SU-DHL-6 (cell line): ENCODE measurements at regions not wholly inside any gene's neighbourhood (a gene's known extent, or its start where the extent isn't known, plus 50 kb on each side); places are given as distances from the start of the nearest gene placed in this dataset.
"Not testable (repeated sequence)": the region's sequence is repeated elsewhere in the genome, so short reads cannot be mapped to it uniquely, and the experiment has no call there.

Source experiments
- H2AFZ ChIP-seq: fragments of 200-600 bp; sonication (generic); 2 replicates; pipeline ENCODE4 v1.6.1; 2014; ENCODE audit warnings: low read depth, mild to moderate bottlenecking, moderate library complexity, mixed read lengths, antibody characterized with exemption, low read length; ENCODE audit not compliant: severe bottlenecking
- H3F3A ChIP-seq: fragments of 200-600 bp; shearing (Covaris generic); 2 replicates; pipeline ENCODE4 v1.6.0; 2016; ENCODE audit warnings: antibody characterized with exemption, mild to moderate bottlenecking; ENCODE audit not compliant: insufficient read depth
- H3K27ac ChIP-seq: fragments of 200-600 bp; sonication (generic); 2 replicates; pipeline ENCODE4 v1.5.1; 2016; ENCODE audit warnings: low read depth, mild to moderate bottlenecking, low read length, moderate library complexity, mixed read lengths
- H3K27me3 ChIP-seq: fragments of 200-600 bp; sonication (generic), shearing (Covaris generic); 2 replicates; pipeline ENCODE4 v1.6.0; 2014; ENCODE audit warnings: mild to moderate bottlenecking, low read length
- H3K36me3 ChIP-seq: fragments of 200-600 bp; sonication (generic); 2 replicates; pipeline ENCODE4 v1.6.1; 2014; ENCODE audit warnings: mild to moderate bottlenecking, low read length, mixed read lengths
- H3K4me2 ChIP-seq: fragments of 300-600, 200-600 bp; shearing (Covaris generic), sonication (generic); 2 replicates; pipeline ENCODE4 v1.6.0; 2014; ENCODE audit warnings: low read length, low read depth, mild to moderate bottlenecking; ENCODE audit not compliant: poor library complexity, severe bottlenecking
- H3K4me3 ChIP-seq: fragments of 200-600 bp; sonication (generic); 2 replicates; pipeline ENCODE4 v1.5.1; 2014; ENCODE audit warnings: antibody characterized with exemption, low read length, mild to moderate bottlenecking, mixed read lengths; ENCODE audit not compliant: insufficient read depth, poor library complexity, severe bottlenecking
- H3K79me2 ChIP-seq: fragments of 200-600 bp; sonication (generic); 2 replicates; pipeline ENCODE4 v1.6.1; 2014; ENCODE audit warnings: mild to moderate bottlenecking, low read length, moderate library complexity; ENCODE audit not compliant: insufficient read depth
- H3K9ac ChIP-seq: fragments of 200-600 bp; sonication (generic); 2 replicates; pipeline ENCODE4 v1.7.0; 2014; ENCODE audit warnings: mild to moderate bottlenecking, low read length
- H3K9me2 ChIP-seq: fragments of 200-600 bp; sonication (generic); replicated peaks from 2 replicates; pipeline ENCODE4 v1.6.1; 2014; ENCODE audit warnings: low read length; ENCODE audit not compliant: insufficient read depth
- H3K9me3 ChIP-seq: fragments of 200-600 bp; sonication (generic); 2 replicates; pipeline ENCODE4 v1.6.1; 2014; ENCODE audit warnings: low read length, mixed read lengths; ENCODE audit not compliant: insufficient read depth
- H4K20me1 ChIP-seq: fragments of 200-600 bp; sonication (generic); 2 replicates; pipeline ENCODE4 v1.6.1; 2014; ENCODE audit warnings: low read depth, mild to moderate bottlenecking, antibody characterized with exemption, low read length, moderate library complexity, mixed read lengths

DNA sequence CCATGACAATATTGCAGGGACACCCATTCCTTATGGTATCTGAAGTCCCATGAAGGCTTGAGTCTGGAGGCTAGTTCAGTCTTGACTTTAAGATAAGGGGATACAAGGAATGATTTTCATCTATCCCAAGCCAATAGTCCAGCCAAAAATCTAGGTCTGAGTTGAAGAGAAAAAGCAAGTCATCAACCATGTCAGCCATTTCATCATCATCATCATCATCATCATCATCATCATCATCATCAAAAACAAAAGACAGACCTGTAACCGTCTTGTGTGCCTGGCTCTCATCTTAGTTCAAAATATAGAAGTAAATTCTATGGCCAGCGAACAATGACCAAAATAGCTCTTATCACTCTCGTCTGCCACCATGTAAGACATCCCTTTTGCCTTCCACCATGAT lies 59.5 kb upstream of the FAM90A26 start:
- not testable (repeated sequence) for H3K4me3 ChIP-seq, H3K27me3 ChIP-seq, H3K79me2 ChIP-seq, H2AFZ ChIP-seq, H4K20me1 ChIP-seq, H3K9me3 ChIP-seq, H3K4me2 ChIP-seq, H3K9ac ChIP-seq, H3K27ac ChIP-seq, H3F3A ChIP-seq, H3K36me3 ChIP-seq, H3K9me2 ChIP-seq

GRCh38 chr4:9103148-9103524 lies 67.1 kb upstream of the FAM90A26 start:
- H4K20me1 ChIP-seq, H3F3A ChIP-seq, H2AFZ ChIP-seq, H3K4me2 ChIP-seq, H3K9me3 ChIP-seq, H3K27ac ChIP-seq, H3K79me2 ChIP-seq, H3K9me2 ChIP-seq, H3K36me3 ChIP-seq, H3K9ac ChIP-seq, H3K27me3 ChIP-seq, H3K4me3 ChIP-seq: not testable (repeated sequence)

- H3K9ac ChIP-seq, H3K27me3 ChIP-seq, H2AFZ ChIP-seq, H3K4me2 ChIP-seq, H4K20me1 ChIP-seq, H3K9me3 ChIP-seq, H3F3A ChIP-seq, H3K79me2 ChIP-seq, H3K4me3 ChIP-seq, H3K36me3 ChIP-seq, H3K27ac ChIP-seq, H3K9me2 ChIP-seq: not testable (repeated sequence)
Observed at GRCh38 chr4:9102471-9103147, 67.6 kb upstream of the FAM90A26 start.

DNA sequence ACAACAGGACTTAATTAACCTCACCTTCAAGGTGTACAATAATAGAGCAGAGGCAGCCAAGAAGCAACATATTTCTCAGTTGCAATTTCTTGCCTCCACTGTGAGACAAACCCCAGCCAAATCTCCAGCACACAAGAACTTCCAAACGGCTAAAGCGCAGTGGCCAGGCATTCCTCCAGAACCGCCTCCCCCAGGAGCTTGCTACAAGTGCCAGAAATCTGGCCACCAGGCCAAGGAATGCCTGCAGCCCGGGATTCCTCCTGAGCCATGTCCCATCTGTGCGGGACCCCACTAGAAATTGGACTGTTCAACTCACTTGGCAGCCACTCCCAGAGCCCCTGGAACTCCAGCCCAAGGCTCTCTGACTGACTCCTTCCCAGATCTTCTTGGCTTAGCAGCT lies 73.9 kb upstream of the FAM90A26 start:
- H2AFZ ChIP-seq, H3K27me3 ChIP-seq, H3K9me3 ChIP-seq, H4K20me1 ChIP-seq, H3K79me2 ChIP-seq, H3K4me2 ChIP-seq, H3K9ac ChIP-seq, H3F3A ChIP-seq, H3K27ac ChIP-seq, H3K4me3 ChIP-seq, H3K9me2 ChIP-seq, H3K36me3 ChIP-seq: not testable (repeated sequence)

DNA sequence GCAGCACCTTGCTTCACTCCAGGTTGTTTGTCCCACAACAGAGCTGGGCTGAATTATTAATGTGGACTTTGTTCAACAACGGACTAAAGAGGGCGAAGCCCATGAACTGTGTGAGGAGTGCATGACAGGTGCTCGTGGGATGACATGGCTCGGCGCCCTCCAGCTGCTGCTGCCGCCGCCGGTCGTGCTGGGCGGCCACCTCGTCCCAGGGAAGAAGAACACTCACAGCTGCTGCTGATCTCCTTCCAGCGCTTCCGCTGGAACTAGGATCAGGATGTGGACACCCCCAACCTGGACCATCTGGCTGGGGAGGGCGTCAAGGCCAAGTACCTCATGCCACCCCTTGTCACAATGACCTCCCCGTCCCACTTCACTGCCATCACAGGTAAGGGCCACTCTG lies 91.4 kb upstream of the FAM90A26 start:
- not testable (repeated sequence) for H3K4me2 ChIP-seq, H3F3A ChIP-seq, H3K9me2 ChIP-seq, H3K9me3 ChIP-seq, H3K79me2 ChIP-seq, H3K27ac ChIP-seq, H3K9ac ChIP-seq, H3K36me3 ChIP-seq, H3K4me3 ChIP-seq, H2AFZ ChIP-seq, H4K20me1 ChIP-seq, H3K27me3 ChIP-seq

DNA sequence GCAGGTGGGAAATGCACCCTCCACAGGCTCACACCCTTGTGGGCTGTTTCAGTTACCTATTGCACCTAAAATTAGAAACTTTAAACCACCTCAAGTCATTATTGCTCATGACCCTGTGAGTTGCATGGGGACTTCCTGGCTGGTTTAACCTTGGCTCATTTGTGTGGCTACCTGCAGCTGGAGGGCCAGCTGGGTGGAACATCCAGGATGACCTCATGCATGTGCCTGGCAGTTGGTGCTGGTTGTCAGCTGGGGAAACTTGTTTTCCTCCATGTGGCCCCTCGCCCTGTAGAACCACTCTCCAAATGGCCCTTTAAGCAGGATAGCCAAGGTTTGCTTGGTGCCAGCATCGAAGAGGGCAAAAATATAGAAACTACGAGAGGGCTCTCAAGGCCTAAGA lies 93.2 kb upstream of the FAM90A26 start:
- H3K9ac ChIP-seq, H3K4me2 ChIP-seq, H3K27ac ChIP-seq, H3K79me2 ChIP-seq, H2AFZ ChIP-seq, H3K36me3 ChIP-seq, H3K9me2 ChIP-seq, H3F3A ChIP-seq, H3K4me3 ChIP-seq, H4K20me1 ChIP-seq, H3K9me3 ChIP-seq, H3K27me3 ChIP-seq: not testable (repeated sequence)

GRCh38 chr4:9076486-9076885 lies 93.7 kb upstream of the FAM90A26 start:
- not testable (repeated sequence) for H3F3A ChIP-seq, H3K4me2 ChIP-seq, H3K36me3 ChIP-seq, H3K27me3 ChIP-seq, H3K9me2 ChIP-seq, H3K27ac ChIP-seq, H3K9me3 ChIP-seq, H3K4me3 ChIP-seq, H3K9ac ChIP-seq, H4K20me1 ChIP-seq, H3K79me2 ChIP-seq, H2AFZ ChIP-seq

DNA sequence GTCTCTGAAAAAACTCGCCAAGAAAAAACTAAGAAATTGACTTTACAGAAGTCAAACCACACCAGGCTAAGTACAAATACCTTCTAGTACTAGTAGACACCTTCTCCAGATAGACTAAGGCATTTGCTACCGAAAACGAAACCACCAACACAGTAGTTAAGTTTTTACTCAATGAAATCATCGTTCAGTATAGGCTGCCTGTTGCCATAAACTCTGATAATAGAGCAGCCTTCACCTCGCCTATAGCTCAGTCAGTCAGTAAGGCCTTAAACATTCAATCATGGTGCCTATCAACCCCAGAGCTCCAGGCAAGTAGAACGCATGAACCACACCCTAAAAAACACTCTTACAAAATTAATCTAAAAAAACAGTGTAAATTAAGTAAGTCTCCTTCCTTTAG lies 96.8 kb upstream of the FAM90A26 start:
- H3K4me3 ChIP-seq, H3K27ac ChIP-seq, H3K9me2 ChIP-seq, H3K36me3 ChIP-seq, H3K9ac ChIP-seq, H3K9me3 ChIP-seq, H3K4me2 ChIP-seq, H4K20me1 ChIP-seq, H3F3A ChIP-seq, H2AFZ ChIP-seq, H3K27me3 ChIP-seq, H3K79me2 ChIP-seq: not testable (repeated sequence)
